NCI-H748 treated with DMSO at 0.1 percent for 48 hours (cell line): ENCODE measurements at regions not wholly inside any gene's neighbourhood (a gene's known extent, or its start where the extent isn't known, plus 50 kb on each side); places are given as distances from the start of the nearest gene placed in this dataset.
"Not testable (repeated sequence)": the region's sequence is repeated elsewhere in the genome, so short reads cannot be mapped to it uniquely, and the experiment has no call there.

Experiments
- DNase-seq: peaks from one replicate; lab custom pipeline; 2025; lab: John Stamatoyannopoulos, UW

GRCh38 chr16:66020046-66020445 lies 346.4 kb upstream of the CDH5 start:
- no peak for DNase-seq

- DNase-seq = not testable (repeated sequence)
Measured at GRCh38 chr16:66019502-66019901, 347.0 kb upstream of the CDH5 start.

DNA sequence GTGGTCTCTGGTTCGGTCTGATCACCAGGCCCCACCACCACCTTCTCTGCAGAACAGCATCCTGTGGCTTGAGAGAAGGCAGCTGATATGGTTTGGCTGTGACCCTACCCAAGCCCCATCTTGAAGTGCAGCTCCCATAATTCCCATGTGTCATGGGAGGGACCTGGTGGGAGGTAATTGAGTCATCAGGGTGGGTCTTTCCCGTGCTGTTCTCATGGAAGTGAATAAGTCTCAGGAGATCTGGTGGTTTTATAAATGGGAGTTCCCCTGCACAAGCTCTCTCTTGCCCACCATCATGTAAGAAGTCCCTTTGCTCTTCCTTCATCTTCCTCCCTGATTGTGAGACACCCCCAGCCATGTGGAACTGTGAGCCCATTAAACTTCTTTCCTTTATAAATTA lies 352.3 kb upstream of the CDH5 start:
- no peak for DNase-seq

- DNase-seq = no peak
Measured at GRCh38 chr16:66013486-66013885, 353.0 kb upstream of the CDH5 start.

- DNase-seq = no peak
Measured at GRCh38 chr16:66008136-66008535, 358.4 kb upstream of the CDH5 start.

DNA sequence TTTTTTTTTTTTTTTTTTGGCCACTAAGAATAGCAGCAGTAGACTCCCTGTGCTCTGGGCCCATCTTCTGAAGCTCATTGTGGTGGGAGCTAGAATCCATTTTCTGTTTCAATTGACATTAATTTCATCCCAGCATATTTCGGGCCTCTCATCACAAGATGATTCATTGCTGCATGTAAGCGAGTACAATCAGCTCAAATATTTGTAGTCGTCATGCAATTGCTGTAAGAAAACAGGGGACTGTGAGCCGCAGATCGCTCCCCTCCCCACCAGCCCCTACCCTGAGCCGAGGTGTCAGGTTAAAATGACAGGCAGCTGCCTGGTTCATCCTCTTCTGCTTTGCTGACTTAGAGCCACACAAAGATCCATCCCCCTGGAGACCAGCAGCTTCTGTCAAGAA lies 358.8 kb upstream of the CDH5 start:
- DNase-seq = no peak

DNA sequence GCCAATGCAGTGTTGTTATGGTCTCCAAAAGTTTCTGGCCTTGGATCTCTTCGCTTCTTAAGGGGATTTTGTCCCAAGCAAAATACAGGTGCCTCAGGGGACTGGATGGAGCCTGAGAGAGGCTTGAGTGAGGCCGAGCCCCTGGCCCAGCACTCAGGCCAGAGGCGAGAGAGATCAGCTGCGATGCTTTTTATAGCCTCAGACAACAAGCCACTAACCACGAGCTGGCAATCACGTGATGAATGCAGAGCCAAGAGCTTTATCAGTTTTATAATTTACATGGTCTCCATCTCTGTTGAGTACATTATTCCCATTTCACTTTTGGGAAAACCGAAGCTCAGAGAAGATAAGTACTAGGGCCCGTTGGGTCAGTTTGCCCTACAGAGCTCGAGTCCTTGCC lies 360.0 kb upstream of the CDH5 start:
- no peak for DNase-seq

DNA sequence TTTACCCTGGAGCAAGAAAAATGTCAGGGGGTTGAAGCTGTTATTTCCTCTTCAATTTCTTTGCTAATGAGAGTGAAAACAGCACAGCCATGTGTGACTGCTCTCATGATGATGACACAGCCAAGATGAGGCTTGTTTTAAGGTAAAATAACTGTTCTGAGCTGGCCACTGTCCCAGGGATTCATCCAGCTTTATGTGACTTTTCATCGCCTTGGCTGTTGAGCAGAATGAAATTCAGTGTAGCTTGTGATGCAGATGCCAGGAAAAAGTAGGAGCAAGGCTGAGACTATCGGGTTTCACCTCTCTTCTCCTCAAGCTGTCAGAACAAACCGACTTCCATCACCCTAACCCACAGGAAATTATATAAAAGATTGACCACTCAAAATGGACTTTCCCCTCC lies 361.8 kb upstream of the CDH5 start:
- no peak for DNase-seq

GRCh38 chr16:66003201-66003600 lies 363.3 kb upstream of the CDH5 start:
- DNase-seq = no peak

DNA sequence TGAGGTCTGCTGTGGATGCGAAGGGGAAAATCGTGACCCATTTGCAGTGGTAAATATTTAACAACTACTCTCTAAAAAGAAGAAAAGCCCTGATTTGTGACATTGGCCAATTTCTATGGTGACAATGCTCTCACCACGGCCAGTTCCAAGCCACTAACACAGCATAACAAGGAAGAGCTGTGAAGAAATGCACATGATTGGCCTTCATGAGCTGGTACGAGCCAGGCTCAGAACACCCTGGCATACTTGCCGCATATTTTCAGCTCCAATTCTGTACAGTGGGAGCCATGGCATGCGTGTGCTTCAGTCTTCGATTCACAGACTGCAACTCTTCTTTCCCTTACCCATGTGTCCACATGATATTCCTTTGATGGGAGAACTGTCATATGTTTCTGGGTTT lies 363.9 kb upstream of the CDH5 start:
- no peak for DNase-seq

DNA sequence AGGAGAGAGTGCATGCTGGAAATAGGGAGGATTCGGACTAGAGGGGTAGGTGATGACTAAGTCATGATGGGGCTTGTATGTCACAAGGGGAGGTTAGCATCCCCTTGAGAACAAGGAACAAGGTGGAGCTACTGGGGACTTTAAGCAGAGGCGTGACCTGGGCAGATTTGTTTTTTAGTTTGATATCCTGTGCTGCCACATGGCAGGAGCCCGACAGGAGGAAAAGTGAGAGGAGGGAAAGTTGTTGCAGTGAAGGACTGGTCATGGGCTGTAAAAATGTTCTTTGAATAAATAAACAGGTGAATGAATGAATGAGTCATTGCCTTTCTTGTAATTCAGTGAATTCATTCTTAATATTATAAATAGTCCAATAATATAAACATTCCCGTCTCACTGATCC lies 365.1 kb upstream of the CDH5 start:
- no peak for DNase-seq

- no peak for DNase-seq
Measured at GRCh38 chr16:65998443-65998842, 368.0 kb upstream of the CDH5 start.

DNA sequence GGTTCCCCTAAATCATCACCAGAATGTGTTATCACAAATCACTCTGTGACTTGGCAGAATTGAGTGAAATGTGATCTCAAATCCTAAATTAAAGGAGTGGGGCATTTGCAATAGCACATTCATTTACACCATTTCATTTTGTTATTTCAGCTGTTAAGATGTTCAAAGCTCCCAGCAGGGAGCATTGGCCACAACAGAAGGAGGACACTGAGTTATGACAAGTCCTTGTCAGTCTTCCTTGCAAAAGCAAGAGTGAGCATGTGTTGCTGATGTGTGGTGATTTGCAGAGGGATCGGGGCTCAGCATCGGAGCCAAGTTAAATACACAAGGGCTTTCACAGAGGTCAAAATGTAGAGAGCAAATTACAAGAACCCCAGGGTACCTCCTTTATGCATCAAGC lies 372.2 kb upstream of the CDH5 start:
- peak; percentile 53 for DNase-seq

- no peak for DNase-seq
Measured at GRCh38 chr16:65991149-65991701, 375.3 kb upstream of the CDH5 start.

DNA sequence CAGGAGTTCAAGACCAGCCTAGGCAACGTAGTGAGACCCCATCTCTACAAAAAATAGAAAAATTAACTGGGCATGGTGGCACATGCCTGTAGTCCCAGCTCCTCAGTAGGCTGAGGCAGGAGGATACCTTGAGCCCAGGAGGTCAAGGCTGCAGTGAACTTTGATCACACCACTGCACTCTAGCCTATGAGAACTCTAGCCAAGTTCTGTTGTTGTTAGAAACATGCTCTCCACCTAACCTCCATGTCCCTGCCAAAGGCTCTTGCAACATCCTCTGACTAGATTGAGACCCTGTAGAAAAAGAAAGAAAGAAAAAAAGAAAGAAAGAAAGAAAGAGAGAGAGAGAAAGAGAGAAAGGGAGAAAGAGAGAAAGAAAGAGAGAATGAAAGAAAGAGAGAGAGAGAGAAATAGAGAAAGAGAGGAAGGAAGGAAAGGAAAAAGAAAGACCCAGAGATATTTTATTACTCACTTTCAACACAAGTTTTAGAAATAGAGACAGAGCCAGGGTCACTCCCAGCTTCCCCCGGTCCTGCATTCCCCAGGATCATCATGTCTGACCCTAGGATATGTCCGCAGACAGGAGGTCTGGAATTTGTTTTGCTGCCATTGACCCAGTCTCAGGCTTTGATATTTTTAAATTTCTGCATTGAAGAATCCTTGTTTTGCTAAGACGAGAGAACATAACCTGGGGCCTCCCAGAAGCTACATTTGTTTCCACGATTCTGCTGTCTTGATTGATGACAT lies 376.5 kb upstream of the CDH5 start:
- DNase-seq = no peak

DNA sequence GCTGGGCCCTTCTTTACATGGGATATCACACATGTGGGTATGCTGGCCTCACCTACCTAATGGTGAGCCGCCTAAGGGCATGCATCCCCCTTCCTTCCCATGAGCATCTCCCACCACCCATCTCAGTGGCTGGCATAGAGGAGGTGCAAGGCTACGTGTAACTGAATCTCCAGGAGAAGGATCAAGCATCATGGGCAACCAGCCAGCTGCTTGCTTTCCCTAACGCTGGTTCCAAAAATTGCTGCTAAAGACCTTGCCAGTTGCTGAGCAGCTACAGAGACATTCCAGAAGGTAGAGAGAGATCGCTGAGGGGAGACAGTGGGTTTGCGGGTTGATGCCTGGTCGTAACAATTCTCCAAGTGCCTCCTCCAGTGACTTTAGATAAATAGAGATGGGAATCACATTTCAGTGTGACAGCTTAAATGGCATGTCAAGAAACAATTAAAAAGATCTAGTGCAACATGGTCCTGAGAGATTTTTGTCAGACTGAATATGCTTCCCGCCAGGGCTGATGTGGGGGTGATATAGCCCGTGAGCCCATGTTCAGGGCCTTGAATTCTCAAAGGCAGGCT lies 378.4 kb upstream of the CDH5 start:
- DNase-seq = no peak

GRCh38 chr16:65984296-65984695 lies 382.2 kb upstream of the CDH5 start:
- no peak for DNase-seq

GRCh38 chr16:65981057-65981456 lies 385.4 kb upstream of the CDH5 start:
- no peak for DNase-seq

GRCh38 chr16:65975049-65975708 lies 391.3 kb upstream of the CDH5 start:
- no peak for DNase-seq

GRCh38 chr16:65967376-65967775 lies 399.1 kb upstream of the CDH5 start:
- no peak for DNase-seq

DNA sequence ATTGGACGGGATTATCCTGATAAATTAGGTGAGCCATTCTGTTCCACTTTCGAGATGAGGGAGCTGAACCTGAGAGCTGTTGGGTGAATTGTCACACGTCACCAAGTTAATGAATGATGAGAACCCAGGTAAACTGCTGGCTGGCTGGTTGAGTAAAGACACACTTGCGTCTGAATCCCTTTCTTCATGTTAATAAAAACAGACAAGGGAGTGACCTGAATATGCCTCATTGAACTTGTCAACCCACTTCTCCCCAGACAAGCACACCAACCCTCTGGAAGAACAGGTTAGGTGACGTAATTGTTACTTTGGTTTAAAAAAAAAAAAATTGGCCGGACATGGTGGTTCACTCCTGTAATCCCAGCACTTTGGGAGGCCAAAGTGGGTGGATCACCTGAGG lies 400.9 kb upstream of the CDH5 start:
- DNase-seq = no peak

GRCh38 chr16:65964752-65965151 lies 401.7 kb upstream of the CDH5 start:
- DNase-seq = no peak

DNA sequence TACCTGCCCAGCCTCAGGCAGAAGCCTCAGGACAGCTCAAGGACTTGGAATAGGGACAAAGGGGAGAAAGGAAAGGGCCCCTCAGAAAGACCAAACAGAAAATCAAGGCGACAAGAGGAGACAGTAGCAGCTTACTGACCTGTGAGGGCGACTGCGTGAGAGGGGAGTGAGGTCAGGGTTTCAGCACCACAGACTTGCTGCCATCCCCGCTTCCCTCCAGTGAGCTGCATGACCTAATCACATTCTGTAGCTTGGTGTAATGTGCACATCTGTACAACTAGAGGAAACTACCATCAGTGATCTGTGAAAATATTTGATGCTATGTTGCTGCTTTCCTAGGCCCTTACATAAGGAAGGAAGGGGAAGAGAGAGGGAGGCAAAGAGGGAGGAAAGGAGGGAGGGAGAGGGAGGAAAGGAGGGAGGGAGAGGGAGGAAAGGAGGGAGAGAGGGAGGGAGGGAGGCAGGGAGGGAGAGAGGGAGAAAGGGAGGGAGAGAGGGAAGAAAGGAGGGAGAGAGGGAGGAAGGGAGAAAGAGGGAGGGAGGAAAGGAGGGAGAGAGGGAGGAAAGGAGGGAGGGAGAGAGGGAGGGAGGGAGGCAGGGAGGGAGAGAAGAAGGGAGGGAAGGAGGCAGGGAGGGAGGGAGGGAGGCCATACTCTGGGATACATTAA lies 404.9 kb upstream of the CDH5 start:
- no peak for DNase-seq
